ENCODE measurements at regions not wholly inside any gene's neighbourhood (a gene's known extent, or its start where the extent isn't known, plus 50 kb on each side); places are given as distances from the start of the nearest gene placed in this dataset.

- TF ChIP-seq, protein P1, sequence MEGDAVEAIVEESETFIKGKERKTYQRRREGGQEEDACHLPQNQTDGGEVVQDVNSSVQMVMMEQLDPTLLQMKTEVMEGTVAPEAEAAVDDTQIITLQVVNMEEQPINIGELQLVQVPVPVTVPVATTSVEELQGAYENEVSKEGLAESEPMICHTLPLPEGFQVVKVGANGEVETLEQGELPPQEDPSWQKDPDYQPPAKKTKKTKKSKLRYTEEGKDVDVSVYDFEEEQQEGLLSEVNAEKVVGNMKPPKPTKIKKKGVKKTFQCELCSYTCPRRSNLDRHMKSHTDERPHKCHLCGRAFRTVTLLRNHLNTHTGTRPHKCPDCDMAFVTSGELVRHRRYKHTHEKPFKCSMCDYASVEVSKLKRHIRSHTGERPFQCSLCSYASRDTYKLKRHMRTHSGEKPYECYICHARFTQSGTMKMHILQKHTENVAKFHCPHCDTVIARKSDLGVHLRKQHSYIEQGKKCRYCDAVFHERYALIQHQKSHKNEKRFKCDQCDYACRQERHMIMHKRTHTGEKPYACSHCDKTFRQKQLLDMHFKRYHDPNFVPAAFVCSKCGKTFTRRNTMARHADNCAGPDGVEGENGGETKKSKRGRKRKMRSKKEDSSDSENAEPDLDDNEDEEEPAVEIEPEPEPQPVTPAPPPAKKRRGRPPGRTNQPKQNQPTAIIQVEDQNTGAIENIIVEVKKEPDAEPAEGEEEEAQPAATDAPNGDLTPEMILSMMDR (IDR thresholded peaks at IDR 0.05), result no peak
- TF ChIP-seq POLR2A (IDR thresholded peaks at IDR 0.05) (no peak), EP300 (IDR thresholded peaks at IDR 0.05) (no peak)
Measured at GRCh38 chr7:8982338-8982992, 549.1 kb downstream of the NXPH1 start.
